Activated T-cell treated with anti-CD3 and anti-CD28 coated beads, Interleukin-2, amount 50 U/mL, for 1 hour (primary cell): ENCODE measurements at regions not wholly inside any gene's neighbourhood (a gene's known extent, or its start where the extent isn't known, plus 50 kb on each side); places are given as distances from the start of the nearest gene placed in this dataset.
"Not testable (repeated sequence)": the region's sequence is repeated elsewhere in the genome, so short reads cannot be mapped to it uniquely, and the experiment has no call there.

Experiments
- DNase-seq: peaks from one replicate; pipeline ENCODE4 v3.0.0-alpha.2; 2020

DNA sequence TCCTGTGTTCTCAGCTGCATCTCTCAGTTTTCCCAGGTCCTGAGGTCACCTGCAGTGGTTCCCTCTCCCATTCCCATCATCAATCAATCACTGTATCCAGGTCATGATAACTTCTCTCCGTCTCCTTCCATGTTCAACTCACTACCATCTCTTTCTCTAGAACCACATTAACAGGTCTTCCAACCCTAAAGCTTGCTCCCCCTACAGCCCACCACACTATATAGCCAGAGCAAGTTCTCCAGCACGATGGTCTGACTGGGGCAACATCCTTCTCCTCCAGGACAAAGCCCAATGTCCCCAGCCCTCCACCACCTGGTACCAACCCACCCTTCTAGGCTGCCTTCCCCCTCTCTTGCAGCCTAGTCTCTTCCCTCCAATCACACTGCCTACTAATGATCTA is 241.6 kb downstream of the CDK5RAP2 start:
- no peak for DNase-seq

DNA sequence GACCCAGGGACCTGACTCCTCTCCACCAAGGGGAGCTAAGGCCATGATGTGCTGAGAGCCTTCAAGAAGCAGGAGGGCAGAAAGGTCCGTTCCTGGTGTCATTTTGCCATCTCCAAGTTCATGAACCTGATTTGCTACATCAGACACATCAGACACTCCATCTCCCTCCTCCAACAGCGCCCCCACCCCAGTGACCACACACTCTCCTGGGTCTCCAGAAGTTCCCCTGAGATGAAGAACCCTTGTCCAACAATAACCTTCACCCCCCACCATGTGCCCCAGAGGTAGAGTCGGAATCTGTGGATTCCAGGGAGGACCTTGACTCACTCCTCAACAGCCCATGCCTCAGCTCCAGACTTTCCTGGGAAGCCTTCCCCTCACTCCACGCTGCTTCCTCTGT is 242.8 kb downstream of the CDK5RAP2 start:
- no peak for DNase-seq

DNA sequence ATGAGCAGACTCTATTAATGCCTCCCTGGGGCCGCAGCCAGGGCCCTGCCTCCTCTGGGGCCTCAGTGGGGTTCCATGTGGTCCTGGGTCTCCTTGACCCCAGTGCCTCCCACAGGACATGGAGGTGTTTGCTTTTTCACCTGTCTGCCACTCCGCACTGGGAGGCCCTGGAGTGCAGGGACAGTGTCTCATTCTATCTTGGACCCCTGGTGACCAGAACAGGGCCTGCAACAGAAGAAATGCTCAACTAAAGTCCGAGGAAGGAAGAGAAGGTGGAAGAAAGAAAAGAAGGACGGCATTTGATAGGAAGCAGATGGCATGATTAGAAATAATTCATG is 243.2 kb downstream of the CDK5RAP2 start:
- DNase-seq, result no peak

DNA sequence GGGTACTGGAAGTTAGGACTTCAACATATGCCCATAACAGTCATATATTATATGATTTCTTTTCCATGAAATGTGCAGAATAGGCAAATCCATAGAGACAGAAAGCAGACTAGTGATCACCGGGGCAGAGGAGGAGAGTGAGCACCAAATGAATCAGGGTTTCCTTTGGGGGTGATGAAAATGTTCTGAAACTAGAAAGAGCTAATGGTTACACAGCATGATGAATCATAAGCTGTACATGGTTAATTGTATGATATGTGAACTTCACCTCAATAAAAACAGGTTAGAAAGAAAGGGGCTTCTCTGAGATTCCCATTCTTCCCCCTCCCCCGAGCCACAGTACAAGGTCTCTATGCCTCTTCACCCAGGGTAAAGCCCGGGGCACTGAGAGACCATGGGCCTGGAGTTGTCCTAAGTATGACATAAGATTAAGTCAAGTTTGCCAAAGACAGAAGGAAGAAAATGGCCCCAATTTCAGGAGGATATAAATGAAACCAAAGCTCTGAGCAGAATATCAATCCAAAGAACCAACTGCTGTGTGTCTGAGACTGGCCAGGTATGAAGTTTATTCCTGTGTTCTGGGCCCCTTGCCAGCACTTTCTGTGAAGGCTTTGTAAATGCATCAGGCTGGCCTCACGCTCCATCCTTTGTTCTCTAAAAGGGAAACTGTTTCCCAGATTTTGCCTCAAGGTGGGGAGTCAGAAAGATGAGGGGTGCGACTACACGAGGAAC is 243.8 kb downstream of the CDK5RAP2 start:
- DNase-seq, result no peak

DNA sequence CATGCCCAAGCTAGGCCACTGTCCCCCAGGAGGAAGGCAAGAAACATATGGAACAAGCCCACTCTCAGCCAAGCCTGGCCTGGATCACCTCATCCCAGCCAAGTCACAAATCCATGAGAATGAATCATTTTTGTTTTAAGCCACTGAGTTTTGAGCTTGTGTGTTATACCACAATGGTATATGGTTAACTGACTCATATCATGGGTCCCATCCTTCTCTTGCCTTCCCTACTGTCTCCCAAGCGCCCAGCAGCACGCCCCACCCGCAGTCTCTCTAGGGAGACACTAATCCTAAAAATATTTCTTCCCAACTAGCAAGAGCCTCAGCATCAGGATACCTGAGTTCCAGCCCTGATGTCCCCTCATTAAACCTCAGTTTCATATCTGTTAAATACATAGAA is 248.1 kb downstream of the CDK5RAP2 start:
- no peak for DNase-seq

DNA sequence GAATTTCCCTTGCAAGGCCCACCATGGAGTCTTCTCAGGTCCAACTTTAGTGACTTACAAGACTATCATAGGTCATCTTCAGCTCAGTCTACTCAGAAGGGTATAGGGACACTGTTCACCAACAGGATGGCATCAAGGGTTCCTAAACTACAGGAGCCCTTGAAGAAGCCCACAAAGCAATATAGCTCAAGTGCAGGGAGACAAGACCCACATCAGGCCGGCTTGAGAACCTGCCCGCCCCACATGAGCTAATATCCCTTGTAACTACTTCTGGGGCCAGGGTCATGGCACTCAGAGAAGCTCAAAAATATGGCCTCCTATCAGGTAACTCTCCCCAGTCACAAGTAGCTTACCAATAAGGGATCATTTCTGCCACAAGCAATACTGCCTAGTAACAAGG is 249.9 kb downstream of the CDK5RAP2 start:
- no peak for DNase-seq

DNA sequence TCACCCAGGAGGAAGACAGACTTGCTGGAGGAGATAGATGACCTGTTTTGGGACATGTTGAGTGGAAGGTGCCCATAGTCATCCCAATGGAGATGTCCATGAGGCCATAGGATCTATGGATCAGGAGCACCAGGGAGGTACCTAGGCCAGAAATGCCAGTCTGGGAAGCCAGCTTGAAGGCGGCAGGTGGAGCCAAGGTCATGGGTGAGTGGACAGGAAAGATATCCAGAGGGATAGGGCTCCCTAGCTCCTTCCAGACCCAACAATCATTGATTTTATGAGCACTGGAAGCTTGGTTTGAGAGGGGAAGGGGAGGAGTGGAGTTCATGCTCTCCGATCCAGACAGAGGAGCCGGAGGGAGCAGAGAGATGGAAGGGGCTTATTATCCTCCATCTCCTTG is 252.6 kb downstream of the CDK5RAP2 start:
- DNase-seq, result no peak

DNA sequence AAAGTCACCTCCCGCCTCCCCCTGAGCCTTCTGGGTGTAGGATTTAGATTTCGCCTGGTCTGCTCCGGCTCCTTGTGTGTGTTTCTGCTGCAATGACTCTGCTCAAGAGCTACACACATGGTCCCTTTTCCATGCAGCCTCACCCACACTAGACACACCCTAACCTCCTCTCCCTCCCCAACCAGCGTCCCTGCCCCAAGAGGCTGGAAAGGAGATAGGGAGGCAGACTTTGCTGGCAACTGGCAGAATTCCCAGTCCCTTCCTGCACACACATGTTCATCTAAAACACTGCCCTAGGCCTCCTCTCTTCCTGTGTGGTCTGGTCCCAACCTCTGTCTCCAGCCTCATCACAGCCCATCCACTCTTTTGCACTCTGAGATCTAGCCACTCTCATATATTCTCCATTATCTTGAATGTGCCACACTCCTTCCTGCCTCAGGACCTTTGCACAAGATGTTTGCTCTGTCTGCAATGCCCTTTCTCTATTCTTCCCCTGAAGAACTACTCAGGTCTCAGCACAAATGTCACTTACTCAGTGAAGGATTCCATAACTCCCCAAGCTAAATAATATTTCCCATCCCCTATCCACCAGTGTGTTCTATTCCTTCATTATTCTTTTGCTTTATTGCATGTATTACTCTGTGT is 253.8 kb downstream of the CDK5RAP2 start:
- no peak for DNase-seq

DNA sequence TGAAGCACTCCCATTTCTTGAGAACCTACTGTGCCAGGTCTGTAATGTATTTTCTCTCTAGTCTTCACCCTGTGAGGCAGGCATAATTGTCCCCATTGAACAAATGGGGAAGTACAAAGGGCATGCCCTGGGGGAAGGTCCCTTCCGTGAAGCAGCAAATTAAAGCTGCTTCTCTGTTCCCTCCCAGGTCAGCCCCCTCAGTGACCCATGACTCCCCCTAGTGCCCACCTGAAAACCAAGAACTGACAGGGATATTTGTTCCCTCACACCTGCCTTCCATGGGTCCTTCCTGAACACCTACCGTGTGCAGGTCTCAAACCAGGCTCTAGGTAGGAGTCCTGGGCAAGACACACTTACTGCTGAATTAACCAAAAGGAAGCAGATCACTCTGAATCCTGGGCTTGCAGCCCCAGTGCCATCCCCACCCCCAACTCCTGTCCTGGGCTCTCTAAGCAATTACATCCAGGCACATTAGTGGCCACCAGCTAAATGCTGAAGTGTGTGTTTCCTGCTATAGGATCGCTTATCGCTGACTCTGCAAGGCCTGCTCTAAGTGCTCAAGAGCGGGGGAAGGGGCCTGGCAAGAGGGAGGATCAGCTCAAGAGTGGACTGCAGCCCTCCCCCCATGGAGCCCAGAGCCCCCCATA is 254.8 kb downstream of the CDK5RAP2 start:
- DNase-seq, result no peak

DNA sequence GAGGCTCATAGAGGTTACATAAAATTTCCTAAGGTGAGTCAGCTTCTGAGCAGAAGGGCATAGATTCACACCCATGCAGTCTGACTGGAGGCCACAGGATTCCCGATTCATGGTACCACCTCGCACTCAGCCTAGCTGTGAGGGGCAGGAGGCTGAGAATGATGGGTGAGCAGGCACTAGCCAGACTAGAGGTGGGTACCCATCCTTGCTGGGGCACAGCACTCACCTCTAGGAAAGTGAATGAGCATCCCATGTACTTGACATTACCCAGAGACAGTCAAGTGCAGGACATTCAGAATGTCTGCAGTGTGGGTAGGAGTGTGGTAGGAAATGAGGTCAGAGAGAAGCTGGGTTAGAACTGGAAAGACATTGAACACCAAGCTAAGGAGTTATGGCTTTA is 255.5 kb downstream of the CDK5RAP2 start:
- no peak for DNase-seq

DNA sequence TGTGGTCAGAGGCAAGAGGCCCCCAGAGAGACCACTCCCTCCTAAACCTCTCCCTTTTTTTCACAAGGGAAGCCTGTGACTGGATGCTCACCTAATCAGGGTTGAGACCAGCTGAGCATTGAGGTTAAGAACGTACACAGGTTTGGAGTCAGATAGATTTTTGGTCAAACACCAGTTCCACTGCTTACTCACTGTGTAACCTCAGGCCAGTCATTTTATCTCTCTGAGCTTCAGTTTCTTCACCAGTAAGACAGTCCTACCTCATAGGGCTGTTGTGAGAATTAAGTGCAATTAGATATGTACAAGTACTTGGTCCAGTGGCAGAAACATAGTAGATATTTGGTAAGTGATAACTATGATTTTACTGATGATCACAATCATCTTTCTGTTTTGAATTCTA is 256.8 kb downstream of the CDK5RAP2 start:
- DNase-seq, result no peak

DNA sequence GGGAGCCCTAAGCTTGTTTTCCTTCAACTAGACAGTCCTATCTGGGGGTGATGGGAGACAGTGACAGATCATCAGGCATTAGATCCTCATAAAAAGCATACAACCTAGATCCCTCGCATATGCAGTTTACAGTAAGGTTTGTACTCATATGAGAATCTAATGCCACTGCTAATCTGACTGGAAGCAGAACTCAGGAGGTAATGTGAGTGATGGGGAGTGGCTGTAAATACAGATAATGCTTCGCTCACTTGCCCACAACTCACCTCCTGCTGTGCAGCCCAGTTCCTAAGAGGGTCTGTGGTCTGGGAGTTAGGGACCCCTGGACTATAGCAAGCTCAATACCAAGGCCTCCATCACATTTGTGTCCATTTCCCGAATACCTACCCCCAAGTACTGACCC is 260.5 kb downstream of the CDK5RAP2 start:
- no peak for DNase-seq

DNA sequence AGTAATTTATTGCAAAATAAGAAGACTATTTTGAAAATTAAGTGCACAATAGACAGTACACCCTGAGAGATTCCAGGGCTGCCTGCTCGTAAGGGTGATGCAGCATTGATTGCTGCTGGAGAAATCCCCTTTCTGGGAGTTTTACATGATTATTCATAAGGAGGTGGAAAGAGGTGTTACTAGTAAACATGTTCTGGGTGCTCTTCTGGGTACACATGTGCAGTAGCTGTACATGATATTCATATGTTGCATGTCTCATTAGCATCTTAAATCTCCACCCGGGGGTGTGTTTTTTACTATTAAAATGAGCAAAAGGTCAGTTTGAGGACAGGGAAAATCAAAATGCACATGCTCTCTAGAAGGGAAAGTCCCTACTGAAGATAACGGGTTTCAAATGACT is 264.8 kb downstream of the CDK5RAP2 start:
- DNase-seq, result no peak

DNA sequence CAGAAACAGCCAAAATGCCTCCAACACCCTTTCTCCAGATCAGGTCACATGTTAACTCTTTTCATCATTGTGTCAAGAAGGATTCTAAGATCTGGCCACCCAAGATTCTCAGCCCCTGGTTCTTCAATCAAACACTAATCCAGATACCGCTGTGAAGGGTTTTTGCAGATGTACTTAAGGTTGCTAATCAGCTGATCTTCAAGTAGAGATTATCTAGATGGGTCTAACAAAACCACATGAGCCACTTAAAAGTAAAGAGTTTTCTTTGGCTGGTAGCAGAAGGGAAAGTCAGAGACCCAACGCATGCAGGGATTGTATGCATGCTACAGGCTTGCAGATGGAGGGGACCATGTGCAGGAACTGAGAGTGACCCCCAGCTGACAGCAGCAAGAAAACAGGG is 267.9 kb downstream of the CDK5RAP2 start:
- DNase-seq, result no peak

DNA sequence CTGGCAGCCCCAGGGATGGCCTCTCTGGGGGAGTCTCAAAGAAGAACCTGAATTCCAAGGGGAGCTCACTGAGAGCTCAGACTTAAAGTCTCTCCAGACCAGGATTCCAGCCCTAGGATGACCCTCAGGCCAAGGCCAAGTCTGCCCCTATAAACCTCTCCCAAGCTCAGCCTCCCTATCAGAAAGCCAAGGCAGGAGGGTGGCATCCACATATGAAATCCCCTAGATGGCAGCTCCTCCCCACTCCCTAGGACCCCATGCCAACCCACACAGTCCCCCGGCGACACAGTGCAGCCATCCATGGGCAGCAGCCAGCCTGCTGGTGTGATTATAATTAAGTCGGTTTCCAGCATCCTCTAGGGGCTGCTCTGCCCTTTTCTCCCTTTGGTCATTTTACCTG is 269.9 kb downstream of the CDK5RAP2 start:
- DNase-seq, result no peak

DNA sequence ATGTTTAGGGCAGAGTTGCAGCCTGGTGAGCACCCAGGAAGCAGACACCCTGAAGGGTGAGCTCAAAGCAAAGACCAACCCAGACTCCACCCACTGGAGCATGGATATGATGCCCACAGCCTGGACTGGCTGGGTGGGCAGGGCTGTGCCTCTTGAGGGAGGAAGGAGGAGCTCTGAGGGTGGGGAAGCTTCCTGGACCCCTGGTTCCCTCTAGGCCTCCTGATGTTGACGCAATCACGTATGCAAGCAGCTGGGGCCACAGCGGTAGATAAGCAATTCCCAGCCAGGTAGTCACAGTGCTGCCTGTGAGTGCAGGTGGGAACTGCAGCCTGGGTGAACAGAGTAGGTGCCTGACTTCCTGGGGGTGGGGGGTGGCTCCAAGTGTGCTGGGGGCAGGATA is 271.5 kb downstream of the CDK5RAP2 start:
- DNase-seq, result no peak

DNA sequence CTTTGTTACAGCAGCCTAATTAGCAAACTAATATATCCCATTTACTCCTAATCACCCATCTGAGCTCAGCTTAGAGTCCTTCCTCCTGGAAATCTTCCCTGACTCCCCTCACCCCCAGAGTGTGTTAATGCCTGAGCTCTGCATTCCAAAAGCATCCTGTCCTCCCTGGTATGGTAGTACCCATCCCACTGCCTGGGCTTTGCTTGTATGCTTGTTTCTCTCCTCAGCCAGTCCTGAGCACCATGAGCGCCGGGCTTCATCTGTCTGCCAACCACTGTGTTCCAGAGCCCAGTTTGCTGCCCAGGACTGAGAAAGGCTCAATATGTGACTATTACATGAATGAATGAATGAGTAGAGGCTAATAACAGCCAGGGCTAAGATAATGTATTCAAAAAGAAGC is 272.4 kb downstream of the CDK5RAP2 start:
- DNase-seq, result no peak

DNA sequence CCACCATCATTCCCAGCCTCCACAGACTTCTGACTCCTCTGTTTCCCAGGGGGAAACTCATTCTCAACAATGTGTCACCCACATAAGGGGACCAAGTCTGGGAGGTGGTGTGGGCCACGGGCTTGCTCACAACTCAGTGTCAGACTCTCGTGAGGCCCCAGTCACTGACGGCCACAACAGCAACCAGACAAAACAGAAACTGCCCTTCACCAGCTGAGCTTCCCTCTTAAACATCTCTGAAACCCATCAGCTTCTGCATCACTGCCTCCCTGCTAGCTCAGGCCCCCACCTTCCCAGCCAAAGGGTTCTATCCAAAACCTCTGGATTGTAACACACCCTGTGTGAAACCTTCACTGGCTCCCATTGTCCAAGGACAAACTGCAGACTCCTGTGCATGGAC is 273.4 kb downstream of the CDK5RAP2 start:
- DNase-seq, result no peak

DNA sequence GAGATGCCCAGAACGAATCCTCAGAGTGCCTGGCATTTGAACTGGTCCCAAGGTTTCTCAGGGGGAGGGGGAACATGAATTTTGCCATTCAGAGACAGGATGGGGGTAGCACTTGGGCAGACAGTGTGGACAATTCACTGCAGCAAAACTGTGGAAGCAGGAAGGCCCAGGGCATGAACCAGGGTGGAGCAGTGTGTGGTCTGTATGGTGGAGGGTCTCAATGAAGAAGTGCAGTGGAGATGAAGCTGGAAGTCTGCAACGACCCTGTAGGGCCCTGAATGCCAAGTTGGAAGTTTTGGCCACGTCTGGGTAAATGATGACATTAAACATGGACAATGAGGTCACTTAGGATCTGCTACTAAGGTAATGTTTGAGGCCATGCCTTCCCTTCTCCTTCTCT is 273.9 kb downstream of the CDK5RAP2 start:
- DNase-seq, result no peak

DNA sequence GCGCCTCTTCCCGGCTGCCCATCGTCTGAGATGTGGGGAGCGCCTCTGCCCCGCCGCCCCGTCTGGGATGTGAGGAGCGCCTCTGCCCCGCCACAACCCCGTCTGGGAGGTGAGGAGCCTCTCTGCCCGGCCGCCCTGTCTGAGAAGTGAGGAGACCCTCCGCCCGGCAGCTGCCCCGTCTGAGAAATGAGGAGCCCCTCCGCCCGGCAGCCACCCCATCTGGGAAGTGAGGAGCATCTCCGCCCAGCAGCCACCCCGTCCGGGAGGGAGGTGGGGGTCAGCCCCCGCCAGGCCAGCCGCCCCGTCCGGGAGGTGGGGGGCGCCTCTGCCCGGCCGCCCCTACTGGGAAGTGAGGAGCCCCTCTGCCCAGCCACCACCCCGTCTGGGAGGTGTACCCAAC is 275.1 kb downstream of the CDK5RAP2 start:
- not testable (repeated sequence) for DNase-seq

DNA sequence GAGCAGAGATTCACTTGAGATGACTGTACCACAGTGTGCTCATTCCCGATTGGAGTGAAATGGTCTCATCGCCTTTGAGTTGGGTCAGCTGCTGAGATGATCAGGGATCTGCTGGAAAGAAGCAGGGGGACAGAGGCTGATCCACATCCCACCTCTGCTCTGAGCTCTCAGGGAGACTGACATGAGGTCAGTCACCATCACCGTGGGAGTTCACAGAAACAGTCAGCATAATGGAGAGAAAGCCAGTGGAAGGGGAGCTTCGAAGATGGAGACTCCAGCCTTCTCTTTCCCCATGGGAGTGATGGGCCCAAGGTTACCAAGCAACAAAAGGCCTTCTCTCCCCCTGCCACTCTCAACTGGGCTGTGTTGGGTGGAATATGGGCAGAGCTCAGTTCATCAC is 276.4 kb downstream of the CDK5RAP2 start:
- no peak for DNase-seq

DNA sequence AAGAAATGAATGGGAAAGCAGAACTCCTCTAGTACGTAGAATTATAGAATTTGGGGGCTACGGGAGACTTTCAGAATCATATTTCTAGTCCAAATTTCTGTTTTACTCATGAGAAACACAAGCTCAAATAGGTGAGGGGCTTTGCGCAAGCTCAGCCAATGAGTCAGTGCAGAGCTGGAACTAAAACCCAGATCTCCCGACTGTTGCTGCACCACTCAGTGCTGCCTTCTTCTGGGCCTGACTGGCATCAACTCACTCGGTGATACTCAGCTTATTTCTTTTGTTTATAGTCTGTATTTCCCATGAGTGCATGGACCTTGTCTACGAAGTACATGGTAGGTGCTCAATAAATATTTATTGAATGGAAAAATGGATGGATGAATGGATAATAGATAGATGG is 280.2 kb downstream of the CDK5RAP2 start:
- DNase-seq, result no peak

DNA sequence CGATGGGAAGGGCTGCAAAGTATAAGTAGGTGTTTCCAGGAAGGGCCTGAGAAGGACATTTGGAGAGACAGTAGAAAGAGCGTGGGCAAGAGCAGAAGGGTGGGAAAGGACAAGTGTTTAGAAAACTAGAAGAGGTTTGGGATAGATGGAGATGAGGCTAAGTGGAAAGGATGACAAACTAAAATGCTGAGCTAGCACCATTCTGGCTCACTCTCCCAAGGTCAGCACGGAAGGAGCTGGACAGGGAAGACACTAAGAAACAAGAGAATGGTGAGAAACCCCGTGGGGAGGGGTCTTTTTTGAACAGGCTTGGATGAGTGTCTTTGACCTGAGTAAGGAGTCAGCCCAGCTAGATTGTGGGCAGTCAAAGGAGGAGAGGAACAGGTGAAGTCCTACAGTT is 286.0 kb downstream of the CDK5RAP2 start:
- DNase-seq, result no peak

DNA sequence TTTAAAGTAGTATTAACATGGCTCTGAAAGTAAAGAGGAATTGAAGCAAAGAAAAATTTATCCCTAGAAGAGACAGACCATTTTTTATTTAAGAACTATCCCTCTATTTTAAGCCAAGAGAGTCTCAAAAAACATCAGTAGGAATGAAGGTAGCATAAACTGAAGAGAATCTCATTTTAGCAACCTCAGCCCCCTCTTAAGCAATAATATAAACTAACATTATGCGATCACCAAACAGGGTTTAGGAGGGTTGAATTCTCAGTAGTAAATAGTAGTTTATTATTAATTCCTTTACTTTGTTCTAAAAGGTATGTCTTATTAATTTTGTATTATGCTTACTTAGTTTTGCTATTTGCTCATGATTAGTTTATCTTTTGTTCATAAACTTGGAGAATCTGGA is 287.4 kb downstream of the CDK5RAP2 start:
- DNase-seq, result no peak

DNA sequence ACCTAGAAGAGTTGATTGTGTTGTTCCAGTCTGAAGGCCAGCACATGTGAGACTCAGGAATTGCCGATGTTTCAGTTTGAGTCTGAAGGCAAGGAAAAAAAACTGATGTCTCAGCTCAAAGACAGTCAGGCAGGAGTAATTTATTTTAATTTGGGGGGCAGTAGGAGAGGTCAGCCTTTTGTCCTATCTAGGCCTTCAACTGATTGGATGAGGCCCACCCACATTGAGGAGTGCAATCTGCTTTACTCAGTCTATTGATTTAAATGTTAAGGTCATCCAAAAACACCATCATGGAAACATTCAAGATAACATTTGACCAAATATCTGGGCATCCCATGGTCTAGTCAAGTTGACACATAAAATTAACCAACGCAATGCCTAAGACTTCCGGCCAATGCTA is 288.9 kb downstream of the CDK5RAP2 start:
- DNase-seq, result no peak
